22Rv1 (cell line): ENCODE measurements at regions not wholly inside any gene's neighbourhood (a gene's known extent, or its start where the extent isn't known, plus 50 kb on each side); places are given as distances from the start of the nearest gene placed in this dataset.

Experiments used
- CTCF ChIP-seq: fragments of 450-650 bp; IDR thresholded peaks from 2 replicates; pipeline ENCODE4 v1.5.1; 2017; ENCODE audit warnings: mild to moderate bottlenecking
- ZFX ChIP-seq: fragments of 450-650 bp; IDR thresholded peaks from 2 replicates; pipeline ENCODE4 v1.6.1; 2017; ENCODE audit warnings: antibody characterized with exemption, borderline replicate concordance

GRCh38 chr10:89937494-89937893, 236.1 kb downstream of the KIF20B start:
- TF ChIP-seq CTCF (no peak), ZFX (no peak)
